Transverse colon (tissue), 3 donors: ENCODE measurements at regions not wholly inside any gene's neighbourhood (a gene's known extent, or its start where the extent isn't known, plus 50 kb on each side); places are given as distances from the start of the nearest gene placed in this dataset.

Experiments used
- EP300 ChIP-seq: sonication (generic); formaldehyde crosslinking; IDR thresholded peaks from one replicate; pipeline ENCODE4 v1.6.1; 2017; ENCODE audit warnings: antibody characterized with exemption, low read depth
- POLR2A ChIP-seq: fragments of 450-650 bp; IDR thresholded peaks from one replicate; pipeline ENCODE4 v1.6.1; 2016; ENCODE audit warnings: antibody characterized with exemption, mild to moderate bottlenecking, moderate library complexity
- TF ChIP-seq, protein P1 (sequence below), 5 experiments: fragments of 200-600 bp in 3 of 5; fragments of 450-650 bp in 2 of 5; sonication (generic) in 3 of 5; IDR thresholded peaks; 1 replicate in 2 of 5; 2 replicates in 3 of 5; pipeline ENCODE4 v1.5.1; 2016 to 2017; ENCODE audit warnings: antibody characterized with exemption in 5 of 5, inconsistent platforms in 3 of 5, mild to moderate bottlenecking in 2 of 5, moderate library complexity in 1 of 5

DNA sequence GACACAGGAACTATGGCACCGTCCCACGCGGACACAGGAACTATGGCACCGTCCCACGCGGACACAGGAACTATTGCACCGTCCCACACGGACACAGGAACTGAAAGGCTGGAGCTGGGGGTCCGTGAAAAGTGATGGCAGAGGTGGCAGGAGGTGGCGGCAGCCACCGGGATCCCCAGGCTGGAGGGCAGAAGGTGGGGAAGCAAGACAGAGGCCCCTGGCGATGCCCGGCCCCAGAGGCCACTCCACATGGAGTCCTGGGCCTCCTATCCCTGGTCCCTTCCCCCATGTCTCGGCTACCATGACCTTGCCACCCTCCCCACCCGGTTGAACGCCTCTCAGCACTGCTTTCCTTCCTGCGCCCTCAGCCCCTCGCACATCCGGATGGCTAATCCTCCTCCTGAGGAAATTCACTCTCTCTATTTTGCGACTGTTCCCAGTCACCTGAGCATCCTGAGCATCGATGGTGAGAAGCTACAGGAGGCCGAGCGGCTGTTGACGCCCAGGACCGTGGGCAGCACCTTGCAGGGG lies 181.4 kb downstream of the TMEM18 start:
- TF ChIP-seq POLR2A: no peak
- TF ChIP-seq, protein P1, sequence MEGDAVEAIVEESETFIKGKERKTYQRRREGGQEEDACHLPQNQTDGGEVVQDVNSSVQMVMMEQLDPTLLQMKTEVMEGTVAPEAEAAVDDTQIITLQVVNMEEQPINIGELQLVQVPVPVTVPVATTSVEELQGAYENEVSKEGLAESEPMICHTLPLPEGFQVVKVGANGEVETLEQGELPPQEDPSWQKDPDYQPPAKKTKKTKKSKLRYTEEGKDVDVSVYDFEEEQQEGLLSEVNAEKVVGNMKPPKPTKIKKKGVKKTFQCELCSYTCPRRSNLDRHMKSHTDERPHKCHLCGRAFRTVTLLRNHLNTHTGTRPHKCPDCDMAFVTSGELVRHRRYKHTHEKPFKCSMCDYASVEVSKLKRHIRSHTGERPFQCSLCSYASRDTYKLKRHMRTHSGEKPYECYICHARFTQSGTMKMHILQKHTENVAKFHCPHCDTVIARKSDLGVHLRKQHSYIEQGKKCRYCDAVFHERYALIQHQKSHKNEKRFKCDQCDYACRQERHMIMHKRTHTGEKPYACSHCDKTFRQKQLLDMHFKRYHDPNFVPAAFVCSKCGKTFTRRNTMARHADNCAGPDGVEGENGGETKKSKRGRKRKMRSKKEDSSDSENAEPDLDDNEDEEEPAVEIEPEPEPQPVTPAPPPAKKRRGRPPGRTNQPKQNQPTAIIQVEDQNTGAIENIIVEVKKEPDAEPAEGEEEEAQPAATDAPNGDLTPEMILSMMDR (IDR thresholded peaks at IDR 0.05): no peak
- no peak for TF ChIP-seq EP300
